Mesenteric fat pad (tissue), 1 donor: ENCODE measurements at regions not wholly inside any gene's neighbourhood (a gene's known extent, or its start where the extent isn't known, plus 50 kb on each side); places are given as distances from the start of the nearest gene placed in this dataset.
"Not testable (repeated sequence)": the region's sequence is repeated elsewhere in the genome, so short reads cannot be mapped to it uniquely, and the experiment has no call there.

ENCODE experiments used
- DNase-seq: peaks from one replicate; pipeline ENCODE4 v3.0.0-alpha.2; 2020; ENCODE audit warnings: low spot score
- donor health status: DM: yes; HTN: yes; CAD: no.

GRCh38 chr11:48902153-48902450 lies 81.6 kb downstream of the TRIM51G start:
- DNase-seq = not testable (repeated sequence)

- DNase-seq = peak; percentile 53
Observed at GRCh38 chr11:48901381-48902152, 82.1 kb downstream of the TRIM51G start.

- DNase-seq = peak; percentile 69
Observed at GRCh38 chr11:48900801-48901181, 82.9 kb downstream of the TRIM51G start.

GRCh38 chr11:48900131-48900800 lies 83.4 kb downstream of the TRIM51G start:
- peak; percentile 83 for DNase-seq

GRCh38 chr11:48880021-48880441 lies 103.7 kb downstream of the TRIM51G start:
- DNase-seq = peak; percentile 64

- no peak for DNase-seq
Observed at GRCh38 chr11:48879256-48879655, 104.4 kb downstream of the TRIM51G start.
